ENCODE measurements at regions not wholly inside any gene's neighbourhood (a gene's known extent, or its start where the extent isn't known, plus 50 kb on each side); places are given as distances from the start of the nearest gene placed in this dataset.
"Not testable (repeated sequence)": the region's sequence is repeated elsewhere in the genome, so short reads cannot be mapped to it uniquely, and the experiment has no call there.

DNA sequence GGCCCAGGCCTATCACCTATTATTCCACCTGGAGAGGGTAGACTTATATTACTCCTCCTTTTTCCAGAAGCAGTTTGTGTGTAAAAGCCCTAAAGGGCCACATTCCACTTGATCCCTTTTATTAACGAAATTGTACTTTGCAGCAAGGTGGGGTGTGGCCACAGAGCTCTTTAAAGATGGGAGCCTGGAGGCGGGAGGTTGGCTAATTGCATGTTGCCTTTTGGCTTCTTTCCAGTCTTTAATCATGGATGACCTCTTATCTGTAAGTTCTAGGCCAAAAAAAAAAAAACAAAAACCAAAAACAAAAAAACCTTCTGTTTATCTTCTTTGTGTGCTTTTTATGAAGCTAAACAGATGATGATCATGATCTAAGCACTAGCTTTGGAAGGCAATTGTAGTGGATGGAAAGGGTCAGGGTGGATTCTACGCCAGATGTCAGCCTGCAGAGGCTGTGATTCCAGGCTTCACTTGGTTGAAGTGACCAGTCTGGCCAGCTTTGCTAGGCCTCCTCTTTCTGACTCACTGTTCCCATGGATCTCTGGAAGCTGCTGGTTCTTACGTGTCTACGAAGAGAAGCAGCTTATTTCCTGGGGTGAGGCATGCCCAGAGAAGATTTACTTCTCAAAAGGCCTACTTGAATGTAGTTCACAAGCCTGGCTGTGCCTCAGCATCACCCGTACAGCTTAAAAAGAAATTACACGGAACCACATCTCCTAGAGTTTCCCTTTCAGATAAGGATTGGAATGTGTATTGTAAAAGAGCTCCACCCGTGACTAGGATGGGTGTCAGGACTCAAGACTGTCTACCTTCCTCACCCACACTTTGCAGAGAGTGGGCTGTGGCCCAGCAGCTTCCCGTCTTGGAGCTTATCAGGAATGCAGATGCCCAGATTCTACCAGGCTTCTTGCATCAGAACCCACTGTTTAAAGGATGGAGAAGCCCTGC lies 330.9 kb upstream of the C2CD4B start:
- no peak overlapping the region for H3K4me3 ChIP-seq (ENCODE audit: low read depth, low read length)

DNA sequence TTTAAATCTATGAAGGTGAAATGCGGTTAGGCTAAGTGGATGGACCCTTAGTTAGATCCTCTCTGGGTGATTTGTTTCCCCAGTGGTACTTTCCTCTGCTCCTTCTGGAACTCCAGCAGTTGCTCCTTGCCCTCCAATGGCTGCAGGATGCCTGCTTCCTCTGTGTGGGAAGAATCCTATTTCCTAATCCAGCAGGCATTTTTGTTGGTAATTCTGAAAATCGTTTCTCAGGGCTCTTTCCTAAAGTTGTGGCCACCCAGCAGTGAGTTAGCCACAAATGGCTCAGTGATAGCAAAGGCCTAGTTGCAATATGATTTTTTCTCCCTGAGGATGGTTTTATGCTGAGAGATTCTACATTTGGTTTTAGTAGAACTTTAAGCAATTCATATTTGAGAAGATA lies 332.3 kb upstream of the C2CD4B start:
- H3K4me3 ChIP-seq (ENCODE audit: low read depth, low read length) = no peak overlapping the region

DNA sequence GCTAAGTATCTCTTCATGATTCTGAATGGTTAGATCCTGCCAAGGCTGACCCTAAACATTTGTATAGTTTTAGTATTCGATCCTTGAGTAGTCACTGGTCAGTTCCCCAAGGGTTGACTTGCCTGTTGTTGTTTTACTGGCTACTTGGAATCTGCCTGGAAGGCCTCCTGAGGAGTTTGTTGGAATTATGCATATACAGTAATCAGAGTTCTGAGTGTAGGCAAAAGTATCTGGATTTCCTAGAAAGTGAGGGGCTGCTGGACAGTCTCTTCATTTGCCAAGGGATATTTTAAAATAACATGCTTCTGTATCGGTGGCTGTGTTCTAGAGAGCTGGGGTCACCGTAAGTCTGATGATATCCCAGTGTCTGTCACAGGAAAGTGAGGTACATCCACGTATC lies 333.2 kb upstream of the C2CD4B start:
- no peak overlapping the region for H3K4me3 ChIP-seq (ENCODE audit: low read depth, low read length)

GRCh38 chr15:62498712-62499111 lies 333.6 kb upstream of the C2CD4B start:
- no peak overlapping the region for H3K4me3 ChIP-seq (ENCODE audit: low read depth, low read length)

- no peak overlapping the region for H3K4me3 ChIP-seq (ENCODE audit: low read depth, low read length)
These were observed 335.2 kb upstream of the C2CD4B start for GRCh38 chr15:62500325-62500724.

DNA sequence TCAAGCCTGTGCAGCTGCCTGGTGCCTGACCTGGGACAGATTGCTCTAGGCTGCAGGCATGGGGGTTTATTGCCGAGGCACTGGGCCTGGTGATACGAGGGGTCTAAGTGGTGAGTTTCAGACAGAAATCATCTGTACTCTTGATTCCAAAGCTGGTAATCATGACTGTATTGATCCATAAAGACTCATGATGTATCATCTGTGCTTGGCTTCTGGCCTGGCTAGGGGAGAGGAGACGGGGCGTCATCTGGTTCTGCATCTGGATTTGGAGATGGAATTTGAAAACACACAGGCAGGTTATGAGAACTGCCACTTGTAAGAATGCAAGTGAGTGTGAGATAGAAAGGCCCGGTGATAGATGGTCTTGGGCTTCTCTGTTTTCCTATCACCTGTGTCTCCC lies 337.4 kb upstream of the C2CD4B start:
- H3K4me3 ChIP-seq (ENCODE audit: low read depth, low read length) = no peak overlapping the region

DNA sequence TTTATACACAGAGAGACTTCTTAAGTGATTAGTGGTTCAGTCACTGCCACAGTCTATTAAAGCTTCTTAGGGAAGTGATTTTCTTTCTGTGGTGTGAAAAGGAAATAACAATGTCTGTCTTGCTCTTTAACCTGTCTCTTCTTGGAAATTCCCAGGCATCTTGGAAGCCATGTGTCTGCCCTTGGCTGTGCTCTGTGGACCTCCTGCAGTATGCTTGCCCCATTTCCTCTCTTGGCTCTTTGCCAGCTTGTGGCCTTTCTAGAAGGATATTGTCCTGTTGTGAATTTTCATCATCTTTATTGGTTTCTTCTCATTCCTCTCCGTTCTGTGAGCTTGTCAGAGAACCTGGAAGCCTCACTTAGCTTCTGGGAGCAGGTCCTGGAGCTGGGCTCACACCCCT lies 338.4 kb upstream of the C2CD4B start:
- H3K4me3 ChIP-seq (ENCODE audit: low read depth, low read length) = no peak overlapping the region

- no peak overlapping the region for H3K4me3 ChIP-seq (ENCODE audit: low read depth, low read length)
These were observed 340.7 kb upstream of the C2CD4B start for GRCh38 chr15:62505762-62506161.

DNA sequence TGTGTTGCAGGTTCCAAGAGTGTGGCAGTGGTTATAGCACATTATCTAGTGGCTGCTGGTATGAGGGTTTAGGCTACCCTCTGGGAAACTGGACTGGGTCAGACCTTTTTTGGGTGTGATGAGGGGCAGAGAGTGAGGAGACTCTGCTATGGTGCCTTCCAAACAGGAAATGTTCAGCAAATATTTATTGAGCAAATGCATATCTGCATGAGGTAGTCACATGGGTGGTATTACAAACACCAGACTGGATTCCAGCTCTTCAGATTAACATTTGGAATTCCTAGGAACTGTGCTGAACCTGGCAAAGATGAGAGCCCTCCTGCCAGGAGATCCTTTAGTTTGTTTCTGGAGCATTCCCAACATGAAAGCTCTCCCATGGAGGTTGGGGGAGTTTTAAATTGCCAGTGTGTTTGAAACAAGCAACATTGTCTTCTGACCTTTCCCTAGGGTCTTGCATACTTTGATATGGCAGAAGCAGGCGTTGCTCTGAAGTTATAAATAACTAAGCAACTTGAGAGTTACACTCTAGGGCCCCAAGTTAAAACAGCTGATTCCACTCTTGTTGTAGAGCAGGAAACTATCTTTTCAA lies 341.2 kb upstream of the C2CD4B start:
- no peak overlapping the region for H3K4me3 ChIP-seq (ENCODE audit: low read depth, low read length)

GRCh38 chr15:62509395-62509958 lies 344.4 kb upstream of the C2CD4B start:
- H3K4me3 ChIP-seq (ENCODE audit: low read depth, low read length) = no peak overlapping the region

DNA sequence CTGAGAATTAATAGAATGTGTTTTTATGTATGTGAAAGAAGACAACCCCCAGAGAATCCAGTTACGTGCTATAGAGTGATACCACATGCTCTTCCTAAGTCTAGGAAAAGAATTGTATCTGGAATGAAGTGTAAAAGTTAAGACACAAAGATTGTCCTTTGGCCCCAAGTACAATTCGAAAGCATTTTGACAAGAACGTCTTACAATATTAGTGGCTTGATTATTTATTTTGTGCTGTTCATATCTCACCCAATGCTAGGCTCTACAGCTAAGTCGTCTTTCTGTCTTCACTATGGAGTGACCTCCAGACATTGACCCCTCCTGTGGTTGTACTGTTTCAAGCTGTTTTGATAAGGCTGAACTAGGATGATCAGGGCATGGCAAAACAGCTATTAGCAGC lies 345.7 kb upstream of the C2CD4B start:
- no peak overlapping the region for H3K4me3 ChIP-seq (ENCODE audit: low read depth, low read length)

GRCh38 chr15:62512904-62513303 lies 347.8 kb upstream of the C2CD4B start:
- no peak overlapping the region for H3K4me3 ChIP-seq (ENCODE audit: low read depth, low read length)

DNA sequence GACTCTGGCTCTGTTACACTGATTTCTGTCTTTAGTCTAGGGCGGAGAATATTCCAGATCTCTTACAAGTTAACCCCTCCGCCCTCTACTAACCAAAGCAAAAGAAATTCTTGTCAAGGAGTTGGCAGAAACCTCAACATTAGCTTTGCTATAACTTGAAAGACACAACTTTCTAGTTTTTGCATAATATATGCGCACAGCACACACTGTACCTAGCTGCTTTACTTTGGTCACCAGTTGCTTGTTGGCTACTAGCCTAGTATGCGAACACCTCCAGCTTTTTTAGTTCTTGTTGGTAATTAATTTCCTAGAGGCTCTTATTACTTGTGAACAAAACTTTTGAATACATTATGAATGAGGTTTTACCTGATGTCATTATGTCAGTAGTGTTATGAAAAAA lies 348.8 kb upstream of the C2CD4B start:
- H3K4me3 ChIP-seq (ENCODE audit: low read depth, low read length) = no peak overlapping the region

DNA sequence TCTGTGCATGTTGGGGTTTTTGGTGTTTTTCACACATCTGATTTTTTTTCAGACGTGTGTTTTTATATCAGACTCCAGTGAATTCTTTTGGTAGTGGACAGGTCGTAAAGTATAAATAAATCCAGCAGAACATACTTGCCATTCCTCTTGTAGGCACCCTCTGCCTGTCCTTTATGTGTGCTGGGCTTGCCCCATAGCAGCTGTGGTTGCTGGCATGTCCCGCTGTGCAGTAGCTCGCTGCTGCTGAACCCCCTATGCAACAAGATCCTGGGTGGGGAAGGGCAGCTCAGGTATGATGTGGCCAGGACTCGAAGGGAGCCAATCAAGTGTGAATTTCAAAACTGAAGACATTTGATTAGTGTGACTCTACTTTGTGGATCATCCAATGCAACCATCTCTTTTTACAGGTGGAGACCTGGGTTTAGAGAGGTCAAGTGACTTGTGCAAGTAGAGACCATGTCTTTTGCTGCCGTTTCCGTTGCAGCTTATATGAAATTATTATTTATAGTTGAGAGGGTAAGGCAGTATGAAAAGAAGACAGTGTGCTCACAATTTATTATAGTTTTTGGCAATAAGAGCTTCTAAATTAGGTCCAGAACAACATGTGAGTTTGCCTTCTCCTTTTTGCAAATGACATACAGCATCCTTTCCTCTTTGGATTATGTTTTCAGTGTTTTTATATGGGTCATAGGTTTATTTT lies 350.8 kb upstream of the C2CD4B start:
- no peak overlapping the region for H3K4me3 ChIP-seq (ENCODE audit: low read depth, low read length)

- H3K4me3 ChIP-seq (ENCODE audit: low read depth, low read length) = no peak overlapping the region
These were observed 352.5 kb upstream of the C2CD4B start for GRCh38 chr15:62517541-62517940.

DNA sequence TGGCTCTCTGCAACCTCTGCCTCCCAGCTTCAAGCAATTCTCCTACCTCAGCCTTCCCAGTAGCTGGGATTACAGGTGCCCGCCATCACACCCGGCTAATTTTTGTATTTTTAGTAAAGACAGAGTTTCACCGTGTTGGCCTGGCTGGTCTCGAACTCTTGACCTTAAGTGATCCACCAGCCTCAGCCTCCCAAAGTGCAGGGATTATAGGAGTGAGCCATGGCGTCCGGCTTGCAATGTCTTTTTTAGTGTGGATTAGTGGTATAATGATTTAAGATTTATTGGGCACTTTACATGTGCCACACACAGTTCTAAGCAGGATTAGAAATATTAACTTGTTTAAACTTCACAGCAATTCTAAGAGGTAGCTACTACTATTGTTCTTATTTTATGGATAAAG lies 353.6 kb upstream of the C2CD4B start:
- not testable (repeated sequence) for H3K4me3 ChIP-seq (ENCODE audit: low read depth, low read length)

DNA sequence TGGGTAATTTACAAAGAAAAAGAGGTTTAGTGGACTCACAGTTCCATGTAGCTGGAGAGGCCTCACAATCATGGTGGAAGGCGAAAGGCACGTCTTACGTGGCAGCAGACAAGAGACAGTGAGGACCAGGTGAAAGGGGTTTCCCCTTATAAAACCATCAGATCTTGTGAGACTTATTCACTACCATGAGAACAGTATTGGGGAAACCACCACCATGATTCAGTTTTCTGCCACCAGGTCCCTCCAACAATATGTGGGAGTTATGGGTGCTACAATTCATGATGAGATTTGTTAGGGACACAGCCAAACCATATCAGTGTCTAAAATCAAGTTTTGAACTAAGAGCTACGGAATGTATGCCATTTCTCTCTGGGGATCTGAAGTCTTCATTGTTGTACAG lies 354.8 kb upstream of the C2CD4B start:
- no peak overlapping the region for H3K4me3 ChIP-seq (ENCODE audit: low read depth, low read length)

- H3K4me3 ChIP-seq (ENCODE audit: low read depth, low read length) = no peak overlapping the region
These were observed 355.8 kb upstream of the C2CD4B start for GRCh38 chr15:62520887-62521286.

DNA sequence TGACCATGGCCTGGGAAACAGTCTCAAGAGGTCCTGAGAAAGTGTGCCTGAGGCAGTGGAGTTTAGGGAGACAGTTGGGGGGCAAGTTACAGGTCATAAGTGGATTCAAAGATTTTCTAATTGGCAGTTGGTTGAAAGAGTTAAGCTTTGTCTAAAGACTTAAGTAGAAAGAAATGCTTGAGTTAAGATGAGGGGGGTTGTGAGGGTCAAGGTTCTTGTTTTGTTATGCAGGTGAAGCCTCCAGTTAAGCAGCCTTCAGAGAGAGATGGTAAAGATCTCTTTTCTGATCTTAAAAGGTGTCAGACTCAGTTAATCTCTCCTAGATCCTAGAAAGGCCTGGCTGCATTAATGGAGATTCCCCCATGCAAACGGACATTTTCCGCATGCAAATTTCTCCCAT lies 356.3 kb upstream of the C2CD4B start:
- H3K4me3 ChIP-seq (ENCODE audit: low read depth, low read length) = no peak overlapping the region

GRCh38 chr15:62524848-62525247 lies 359.8 kb upstream of the C2CD4B start:
- H3K4me3 ChIP-seq (ENCODE audit: low read depth, low read length) = no peak overlapping the region

DNA sequence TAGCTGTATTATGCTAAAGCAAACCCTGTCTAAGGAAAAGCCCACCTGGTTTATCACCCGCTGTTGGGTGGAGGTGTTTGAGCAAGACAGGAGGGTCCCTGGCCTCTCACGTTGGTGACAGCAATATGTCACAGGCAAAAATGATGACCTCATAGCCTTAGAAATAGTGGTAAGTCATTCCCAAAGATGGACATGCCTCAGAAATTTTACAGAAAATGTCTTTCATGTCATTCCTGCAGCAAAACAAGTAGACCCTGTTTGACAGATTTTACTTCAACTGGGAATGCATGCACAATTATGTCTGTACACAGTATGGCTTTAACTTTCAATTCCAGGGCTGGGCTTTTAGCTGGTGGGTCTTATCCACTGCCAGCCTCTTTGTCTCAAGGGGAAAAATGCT lies 362.3 kb upstream of the C2CD4B start:
- H3K4me3 ChIP-seq (ENCODE audit: low read depth, low read length) = no peak overlapping the region

- no peak overlapping the region for H3K4me3 ChIP-seq (ENCODE audit: low read depth, low read length)
These were observed 363.4 kb upstream of the C2CD4B start for GRCh38 chr15:62528505-62528904.
